NOMO-1 (cell line): ENCODE measurements at regions not wholly inside any gene's neighbourhood (a gene's known extent, or its start where the extent isn't known, plus 50 kb on each side); places are given as distances from the start of the nearest gene placed in this dataset.
"Not testable (repeated sequence)": the region's sequence is repeated elsewhere in the genome, so short reads cannot be mapped to it uniquely, and the experiment has no call there.

Source experiments
- DNase-seq, 2 experiments: peaks; one replicate each; lab custom pipeline; 2025; ENCODE audit not compliant: unreplicated experiment in 2 of 2; lab: John Stamatoyannopoulos, UW

DNA sequence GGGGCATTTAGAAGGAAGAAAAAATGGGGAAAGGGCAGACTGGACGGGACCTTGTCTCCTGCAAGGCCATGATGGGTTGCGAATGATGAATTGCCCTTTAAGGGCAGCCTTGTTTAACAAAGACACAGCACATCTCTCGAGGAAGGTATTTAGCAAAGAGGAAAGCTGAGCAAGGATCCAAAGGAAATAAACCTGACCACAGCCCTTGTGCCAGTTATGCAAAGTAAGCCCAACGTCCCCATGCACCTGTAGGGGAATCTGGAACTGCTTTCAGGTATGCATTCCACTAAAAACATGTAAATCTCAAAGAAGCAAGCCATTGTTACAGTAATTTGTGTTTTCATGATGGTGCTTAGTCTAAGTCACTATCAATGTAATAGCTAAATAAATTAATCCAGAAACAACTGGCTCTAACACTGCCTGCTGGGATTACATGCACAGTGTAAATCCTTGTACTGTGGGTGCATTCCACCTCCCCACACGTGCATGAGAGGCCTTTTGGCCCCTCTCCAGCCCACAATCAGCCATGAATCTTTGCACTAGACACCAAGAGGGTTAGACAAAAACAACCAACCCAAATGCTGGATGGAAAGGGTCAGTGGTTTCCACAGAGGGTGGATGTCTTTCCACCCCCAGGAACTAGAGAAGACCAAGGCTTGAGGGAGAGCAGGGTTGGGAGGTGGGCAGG, 228.8 kb upstream of the KAZN start:
- DNase-seq, result no peak

DNA sequence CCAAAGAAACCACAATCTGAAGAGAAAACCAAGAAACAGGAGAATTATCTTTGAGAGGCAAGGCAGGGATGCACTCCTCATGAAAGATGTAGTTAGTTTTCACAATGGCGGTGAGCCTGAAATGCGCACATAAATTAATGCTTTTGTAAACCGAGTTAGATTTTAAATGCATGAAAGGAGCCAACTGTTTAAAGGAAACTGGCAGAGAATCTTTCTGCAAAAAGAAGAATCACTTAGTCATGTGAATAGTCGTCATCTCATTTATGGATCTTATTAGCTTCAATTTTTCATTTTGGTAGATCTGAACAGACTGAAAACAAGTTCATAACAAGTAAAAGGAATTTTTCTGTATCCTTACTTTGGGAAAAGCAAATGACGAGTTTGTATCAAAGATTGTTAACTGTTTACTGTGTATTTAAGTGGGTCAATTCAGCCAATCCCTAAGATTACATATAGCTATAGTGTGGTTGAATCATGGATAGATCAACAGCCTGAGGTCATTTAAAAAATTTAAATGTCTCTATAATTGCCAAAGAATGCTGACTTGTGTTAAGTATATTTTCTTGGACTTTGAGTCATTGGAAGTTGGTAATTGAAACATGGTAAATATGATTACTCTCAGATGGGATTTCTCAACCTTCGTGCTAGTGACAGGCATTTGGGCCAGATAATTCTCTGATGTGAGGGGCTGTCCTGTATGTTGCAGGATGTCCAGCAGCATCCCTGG, 226.6 kb upstream of the KAZN start:
- DNase-seq, result no peak

DNA sequence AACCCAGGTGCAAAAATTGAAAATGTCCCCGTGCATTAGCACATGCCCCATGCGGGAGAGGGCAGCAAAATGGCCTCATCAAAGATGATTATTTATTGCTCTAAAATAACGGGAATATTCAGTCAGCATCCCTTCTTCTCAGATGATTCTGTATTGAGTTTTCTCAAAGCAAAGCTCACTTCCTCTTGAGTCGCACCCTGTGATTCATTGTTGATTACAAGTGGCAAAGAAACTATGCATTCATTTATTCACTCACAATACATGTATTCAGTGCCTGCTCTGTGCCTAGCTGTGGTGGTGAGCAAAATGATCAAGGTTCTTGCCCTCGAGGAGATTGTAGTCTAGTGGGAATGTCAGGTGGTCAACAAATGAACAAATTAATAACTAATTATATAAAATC, 226.0 kb upstream of the KAZN start:
- DNase-seq, result no peak

DNA sequence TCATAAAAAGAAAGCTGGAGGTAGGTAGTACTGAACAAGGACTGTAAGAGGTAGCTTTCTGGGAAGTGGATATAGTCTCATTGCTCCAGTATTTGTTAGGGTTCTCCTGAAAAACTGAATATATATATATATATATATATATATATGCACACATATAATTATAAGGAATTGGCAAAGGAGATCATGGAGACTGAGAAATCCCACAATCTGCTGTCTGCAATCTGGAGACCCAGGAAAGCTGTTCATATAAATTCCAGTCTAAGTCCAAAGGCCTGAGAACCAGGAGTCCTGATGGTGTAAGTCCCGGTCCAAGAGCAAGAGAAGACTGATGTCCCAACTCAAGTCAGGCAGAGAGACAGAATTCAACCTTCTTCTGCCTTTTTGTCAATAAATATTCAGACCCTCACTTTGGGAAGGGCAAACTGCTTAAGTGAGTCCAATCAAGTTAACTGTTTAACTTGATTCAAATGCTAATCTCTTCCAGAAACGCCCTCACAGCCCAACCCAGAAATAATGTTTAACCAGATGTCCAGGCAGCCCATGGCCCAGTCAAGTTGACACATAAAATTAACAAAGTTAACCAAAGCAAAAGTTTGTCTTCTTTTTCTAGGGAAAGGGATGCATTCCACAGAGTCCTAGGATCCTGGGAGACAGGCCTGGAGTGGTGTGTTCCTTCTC, 225.3 kb upstream of the KAZN start:
- DNase-seq, result no peak

DNA sequence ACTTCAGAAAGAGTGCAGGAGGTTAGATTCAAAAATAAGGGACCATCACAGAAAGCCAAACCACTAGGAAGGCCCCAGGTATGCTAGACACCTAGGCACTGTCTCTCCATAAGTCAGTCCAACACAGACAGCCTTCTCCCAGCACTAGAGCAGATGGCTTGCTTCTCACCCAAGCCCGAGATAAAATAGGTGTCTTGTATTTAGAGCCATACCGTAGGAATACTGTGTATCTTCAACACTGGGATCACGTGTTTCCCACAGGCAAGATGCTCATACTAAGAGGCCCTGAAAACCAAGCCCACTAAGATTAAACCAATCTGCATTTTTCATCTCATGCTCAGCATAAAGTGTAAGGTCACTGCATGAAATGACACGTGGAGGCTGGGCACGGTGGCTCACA, 223.3 kb upstream of the KAZN start:
- DNase-seq, result no peak

DNA sequence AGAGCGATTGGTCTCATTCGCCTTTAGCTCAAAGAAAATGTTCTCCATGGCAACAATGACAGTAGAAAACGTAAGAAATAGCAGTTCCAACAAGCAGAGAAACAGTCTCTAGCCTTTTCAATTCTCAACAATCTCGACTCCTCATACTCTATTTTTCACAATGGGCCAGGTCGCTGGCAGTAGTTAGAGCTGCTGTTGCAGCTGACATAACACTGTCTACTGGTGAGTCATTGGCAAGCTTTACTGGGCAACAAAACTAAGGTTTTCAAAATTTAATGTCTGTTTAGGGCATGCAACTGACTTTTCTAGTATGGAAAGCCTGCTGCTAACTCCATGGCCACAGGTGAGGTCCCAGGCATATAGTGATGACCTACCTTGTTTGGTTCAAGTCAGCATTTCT, 221.1 kb upstream of the KAZN start:
- DNase-seq, result no peak

DNA sequence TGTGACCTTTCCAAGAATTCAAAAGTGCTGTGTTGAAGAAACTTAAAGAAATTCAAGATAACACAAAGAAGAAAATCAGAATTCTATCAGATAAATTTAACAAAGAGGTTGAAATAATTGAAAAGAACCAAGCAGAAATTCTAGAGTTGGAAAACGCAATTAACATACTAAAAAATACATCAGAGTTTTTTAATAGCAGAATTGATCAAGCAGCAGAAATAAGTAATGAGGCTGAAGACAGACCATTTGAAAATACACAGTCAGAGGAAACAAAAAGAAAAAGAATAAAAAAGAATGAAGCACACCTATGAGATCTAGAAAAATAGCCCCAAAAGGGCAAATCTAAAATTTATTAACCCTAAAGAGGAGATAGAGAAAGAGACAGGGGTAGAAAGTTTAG, 218.1 kb upstream of the KAZN start:
- DNase-seq, result no peak

DNA sequence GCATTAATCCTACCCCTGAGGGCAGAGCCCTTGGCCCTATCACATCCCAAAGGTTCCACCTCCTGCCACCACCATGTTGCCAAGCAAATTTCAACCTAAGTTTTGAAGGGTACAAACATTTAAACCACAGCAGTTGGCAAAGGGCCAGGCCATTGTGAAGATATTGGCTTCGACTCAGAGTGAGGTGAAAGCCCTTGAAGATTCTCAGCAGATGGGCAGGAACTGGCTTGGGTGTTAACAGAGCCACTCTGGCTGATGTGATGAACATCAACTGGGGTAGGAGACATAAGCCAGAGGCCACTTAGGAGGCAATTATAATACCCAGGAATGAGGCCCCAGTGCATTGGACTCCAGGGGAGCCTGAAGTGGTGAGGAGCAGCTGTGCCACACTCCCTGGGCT, 207.7 kb upstream of the KAZN start:
- no peak for DNase-seq

DNA sequence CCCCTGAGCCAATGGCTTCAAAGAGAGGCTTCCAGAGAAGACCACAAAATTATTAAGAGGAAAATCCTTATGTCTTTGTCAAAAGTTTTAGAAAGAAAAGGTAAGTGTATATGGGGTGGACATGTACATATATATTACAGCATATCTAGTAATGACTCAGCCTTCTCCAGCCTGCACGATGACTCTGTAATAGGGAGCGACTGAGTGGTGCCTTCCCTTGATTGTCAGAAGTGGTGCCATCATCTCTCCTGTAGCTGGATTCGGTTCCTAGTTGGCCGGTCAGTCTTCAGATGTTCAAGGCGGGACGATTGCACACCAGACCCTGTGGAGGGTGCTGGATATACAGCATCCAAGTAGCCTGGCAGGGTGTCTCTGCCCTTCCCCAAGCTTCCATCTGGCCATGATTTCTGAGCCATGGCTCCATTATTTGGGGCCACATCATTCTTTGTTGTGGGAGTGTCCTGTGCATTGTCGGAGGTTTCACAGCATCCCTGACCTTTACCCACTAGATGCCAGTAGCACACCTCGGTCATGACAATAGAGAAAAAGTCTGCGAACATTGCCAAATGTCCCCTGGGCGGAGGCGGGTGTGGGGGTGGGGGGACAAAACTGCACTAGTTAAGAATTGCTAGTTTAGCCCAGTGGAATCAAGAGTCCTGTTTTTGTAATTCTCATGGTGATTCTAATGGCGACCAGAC, 206.2 kb upstream of the KAZN start:
- no peak for DNase-seq

DNA sequence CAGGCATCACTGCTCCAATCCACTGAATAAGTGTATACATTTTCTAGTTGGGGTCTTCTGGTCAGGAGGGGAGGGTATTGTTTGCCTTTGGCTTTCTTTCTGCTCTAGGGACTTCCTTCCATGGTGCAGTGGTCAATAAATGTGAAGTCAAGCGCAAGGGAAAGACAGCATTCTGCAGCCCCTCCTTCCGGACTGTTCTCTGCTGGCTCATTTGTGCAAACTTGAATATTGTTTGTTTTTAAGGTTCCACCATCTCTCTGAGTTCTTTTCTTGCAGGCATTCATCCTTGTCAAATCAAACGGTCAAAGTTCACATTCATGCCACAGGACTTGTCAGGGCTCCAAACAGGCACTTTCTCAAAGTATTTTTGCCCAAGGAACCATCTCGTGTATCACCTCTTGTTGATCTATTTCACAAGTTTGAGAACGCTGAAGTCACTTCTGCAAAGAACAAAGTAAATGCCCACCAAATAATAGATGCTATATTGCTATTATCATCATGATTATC, 205.6 kb upstream of the KAZN start:
- DNase-seq, result no peak

DNA sequence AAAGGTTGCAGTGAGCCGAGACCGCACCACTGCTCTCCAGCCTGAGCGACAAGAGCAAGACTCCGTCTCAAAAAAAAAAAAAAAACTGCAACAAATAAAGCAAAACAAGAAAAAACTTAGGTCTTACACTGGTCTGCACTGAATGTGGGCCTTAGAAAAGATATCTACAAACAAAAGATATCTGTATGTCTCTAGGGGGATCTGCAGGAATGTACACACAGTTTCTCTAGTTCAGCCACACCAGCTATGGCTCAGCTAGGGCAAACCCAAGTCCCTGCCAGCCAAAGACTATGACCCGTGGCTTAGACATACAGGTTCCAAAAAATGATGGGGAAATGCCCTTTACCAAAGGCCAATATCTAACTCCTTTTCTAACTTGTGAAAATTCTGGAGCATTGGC, 202.4 kb upstream of the KAZN start:
- DNase-seq, result no peak

DNA sequence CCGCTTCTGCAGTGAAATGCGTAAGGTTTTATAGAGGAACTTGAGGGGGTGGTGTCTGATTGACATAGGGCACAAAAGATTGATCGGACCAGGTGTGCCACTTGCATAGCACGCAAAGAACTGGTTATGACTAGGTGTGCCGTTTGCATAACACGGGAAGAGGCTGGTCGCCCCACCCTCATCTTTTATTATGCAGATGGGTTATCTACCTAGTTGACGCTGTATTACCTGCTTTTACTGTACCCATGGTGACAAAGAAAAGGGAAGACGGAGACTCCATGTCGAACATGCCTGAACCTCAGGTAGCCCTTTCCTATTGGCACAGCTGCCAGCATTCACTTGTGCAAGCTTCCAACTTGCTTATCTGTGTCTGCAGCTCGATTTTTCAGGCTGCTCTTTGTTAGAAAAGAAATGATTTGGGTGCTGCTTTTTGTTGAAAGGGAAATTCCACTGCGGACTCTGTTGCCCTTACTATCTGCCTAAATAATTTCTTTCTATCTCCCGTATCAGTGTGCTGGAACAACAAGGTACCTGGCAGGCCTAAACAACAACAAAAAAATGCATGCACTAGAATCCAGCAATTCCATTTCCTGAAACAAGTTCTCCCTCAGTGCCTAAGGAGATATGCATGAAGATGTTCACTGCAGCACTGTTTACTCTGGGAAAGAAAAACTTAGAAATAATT, 194.4 kb upstream of the KAZN start:
- DNase-seq, result no peak

DNA sequence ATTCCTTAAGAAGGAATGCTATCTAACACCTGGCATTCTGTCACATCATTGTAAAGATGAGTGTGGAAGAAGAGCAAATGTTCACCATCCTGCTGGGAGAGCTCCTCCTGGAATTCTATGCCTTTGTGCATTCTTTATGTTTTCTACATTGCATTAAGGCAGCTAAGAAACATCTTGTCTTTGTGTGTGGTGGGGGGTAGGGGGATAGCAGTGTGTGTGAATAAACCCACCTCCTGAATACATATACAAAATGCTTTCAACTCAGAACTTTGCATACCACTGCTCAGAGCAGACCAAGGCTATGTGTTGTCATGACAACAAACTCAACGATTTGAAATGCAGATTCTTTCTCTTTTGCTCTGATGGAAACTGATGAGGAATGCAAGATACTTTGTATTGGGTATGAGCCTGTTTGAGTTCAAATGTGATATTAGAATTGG, 193.6 kb upstream of the KAZN start:
- DNase-seq, result no peak

DNA sequence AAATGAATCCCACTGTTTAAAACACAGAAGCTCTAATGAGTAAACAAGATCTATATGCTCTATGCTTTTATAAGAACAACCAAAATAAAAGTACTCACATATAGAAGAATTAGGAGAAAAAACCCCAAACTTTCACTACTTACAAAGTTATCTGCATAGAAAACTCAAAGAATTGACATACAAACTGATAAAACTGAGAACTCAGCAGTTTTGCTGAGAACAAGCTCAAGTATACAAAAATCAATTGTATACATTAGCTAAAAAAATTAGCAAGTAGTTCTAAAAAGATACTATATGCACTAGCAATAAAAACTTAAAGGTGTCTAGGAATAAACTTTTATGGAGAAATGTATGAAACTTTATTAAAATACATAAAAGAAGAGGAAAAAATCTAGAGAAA, 186.2 kb upstream of the KAZN start:
- no peak for DNase-seq

DNA sequence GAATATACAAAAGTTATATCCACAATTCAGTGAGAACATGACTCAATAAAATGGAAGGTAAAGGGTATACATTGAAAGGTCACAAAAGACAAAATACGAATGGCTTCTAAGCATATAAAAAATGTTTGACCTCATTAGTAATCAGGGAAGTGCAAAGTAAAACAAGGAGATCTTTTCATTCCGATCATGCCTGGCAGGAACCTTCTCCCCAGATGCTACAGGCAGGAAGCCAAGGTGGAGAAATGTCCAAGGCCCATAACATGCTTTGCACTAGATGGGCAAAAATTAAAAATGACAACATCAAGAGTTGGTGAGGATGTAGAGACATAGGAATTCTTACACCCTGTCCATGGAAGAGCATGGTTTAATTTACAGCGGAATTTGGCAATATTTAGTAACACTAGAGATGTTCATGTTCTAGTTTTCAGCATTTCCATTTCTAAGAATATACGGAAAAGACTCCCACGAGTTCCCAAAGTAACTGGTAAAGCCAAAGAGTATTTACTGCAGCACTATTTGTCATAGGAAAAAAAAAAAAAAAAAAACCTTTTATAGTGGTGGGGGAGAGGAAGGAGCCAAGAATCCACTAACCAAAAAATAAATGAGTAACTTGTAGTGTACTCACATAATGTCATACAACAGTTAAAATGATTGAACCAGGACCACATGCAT, 184.5 kb upstream of the KAZN start:
- no peak for DNase-seq

DNA sequence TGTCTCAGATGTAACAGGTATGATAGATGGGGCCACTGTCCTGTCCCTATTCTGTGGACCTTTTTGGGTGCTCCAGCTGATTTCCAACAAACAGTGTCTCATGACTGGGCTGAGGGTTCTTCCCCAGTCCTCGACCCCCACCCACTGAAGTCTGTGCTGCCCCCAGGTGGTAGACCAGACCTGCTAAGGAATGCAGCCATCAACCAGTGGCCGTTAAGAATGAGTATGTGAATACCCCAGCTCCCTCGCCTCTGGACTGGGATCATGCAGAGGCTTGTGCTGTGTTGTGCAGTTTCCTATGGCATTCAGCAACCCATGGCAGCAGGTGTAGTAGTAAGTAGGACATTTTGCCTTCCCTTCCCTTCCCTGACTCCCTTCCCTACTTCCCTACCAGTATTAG, 183.1 kb upstream of the KAZN start:
- DNase-seq, result no peak

DNA sequence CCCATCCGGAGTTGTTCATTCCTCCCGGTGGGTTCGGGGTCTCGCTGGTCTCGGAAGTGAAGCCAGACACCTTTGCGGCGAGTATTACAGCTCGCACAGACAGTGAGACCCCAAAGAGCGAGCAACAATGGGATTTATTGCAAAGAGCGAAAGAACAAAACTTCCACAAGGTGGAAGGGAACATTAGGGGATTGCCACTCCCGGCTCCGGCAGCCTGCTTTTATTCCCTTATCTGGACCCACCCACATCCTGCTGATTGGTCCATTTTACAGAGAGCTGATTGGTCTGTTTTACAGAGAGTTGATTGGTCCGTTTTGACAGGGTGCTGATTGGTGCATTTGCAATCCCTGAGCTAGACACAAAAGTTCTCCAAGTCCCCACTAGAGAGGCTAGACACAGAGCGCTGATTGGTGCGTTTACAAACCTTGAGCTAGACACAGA, 178.7 kb upstream of the KAZN start:
- not testable (repeated sequence) for DNase-seq

DNA sequence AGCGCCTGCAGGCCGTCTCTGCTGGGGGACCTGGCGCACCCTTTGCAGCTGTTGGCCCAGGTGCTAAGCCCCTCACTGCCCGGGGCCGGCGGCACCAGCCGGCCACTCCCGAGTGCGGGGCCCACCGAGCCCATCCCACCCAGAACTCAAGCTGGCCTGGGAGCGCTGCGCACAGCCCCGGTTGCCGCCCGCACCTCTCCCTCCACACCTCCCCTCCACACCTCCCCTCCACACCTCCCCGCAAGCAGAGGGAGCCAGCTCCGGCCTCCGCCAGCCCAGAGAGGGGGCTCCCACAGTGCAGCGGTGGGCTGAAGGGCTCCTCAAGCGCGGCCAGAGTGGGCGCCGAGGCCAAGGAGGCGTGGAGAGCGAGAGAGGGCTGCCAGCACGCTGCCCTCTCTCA, 177.8 kb upstream of the KAZN start:
- DNase-seq, result no peak

DNA sequence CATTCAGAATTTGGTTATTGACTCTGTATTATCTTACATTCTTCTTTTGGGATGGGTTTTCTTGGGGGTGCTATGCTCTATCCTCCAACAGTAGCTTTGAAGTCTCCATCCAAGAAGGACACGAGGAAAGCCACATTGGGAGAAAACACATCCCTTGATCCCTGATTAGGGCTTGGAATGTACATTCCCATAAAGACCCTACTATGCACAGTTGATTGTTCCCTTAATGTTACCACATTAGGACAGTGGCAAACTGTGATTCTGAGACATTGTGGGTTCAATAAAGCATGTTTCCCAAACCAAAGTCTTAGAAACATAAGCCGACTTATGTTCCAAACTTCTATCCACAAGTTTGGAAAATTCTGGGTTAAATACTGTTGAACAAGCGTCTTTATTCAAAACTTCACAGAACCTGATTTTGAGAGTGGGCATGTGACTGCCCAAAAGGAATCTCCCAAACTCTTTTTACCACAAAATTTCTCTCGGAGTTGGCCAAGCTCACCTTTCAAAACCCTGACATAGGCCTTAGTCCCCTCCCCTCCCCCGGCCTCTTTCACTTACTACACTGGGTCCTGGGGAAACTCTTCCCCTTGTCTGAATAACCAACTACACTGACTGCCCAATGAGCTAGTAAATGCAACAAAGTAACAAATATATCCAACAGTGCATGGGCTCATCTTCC, 177.0 kb upstream of the KAZN start:
- DNase-seq, result no peak
